ENCODE measurements at regions not wholly inside any gene's neighbourhood (a gene's known extent, or its start where the extent isn't known, plus 50 kb on each side); places are given as distances from the start of the nearest gene placed in this dataset.

GRCh38 chr14:71583705-71584104 is 348.5 kb upstream of the RGS6 start:
- TF ChIP-seq CTCF (IDR thresholded peaks at IDR 0.05), result no peak
- no peak for TF ChIP-seq POLR2A (IDR thresholded peaks at IDR 0.05)

Measured in lower leg skin (tissue), 3 donors.